Endothelial cell of umbilical vein (primary cell): ENCODE measurements at regions not wholly inside any gene's neighbourhood (a gene's known extent, or its start where the extent isn't known, plus 50 kb on each side); places are given as distances from the start of the nearest gene placed in this dataset.

Experiments used
- BruUV-seq: library from RNA; stranded (reverse); fragments of 400-500 nt; replicated peaks from 2 replicates; lab custom pipeline; 2021; lab: Mats Ljungman, UMichigan
- CTCF ChIA-PET: fragments of 300-600, 350-600 bp; sonication (Branson Sonifier 250); formaldehyde crosslinking; loops from one replicate; lab custom pipeline; 2021; ENCODE audit warnings: antibody characterized with exemption, inconsistent platforms; lab: Charles Lee
- POLR2A ChIA-PET: fragments of 300-600, 350-600 bp; sonication (Branson Sonifier 250); formaldehyde crosslinking; loops from one replicate; lab custom pipeline; 2021; ENCODE audit warnings: antibody characterized with exemption, inconsistent platforms; lab: Charles Lee
- DNase-seq: peaks from one replicate; pipeline ENCODE4 v3.0.0-alpha.2; 2011; ENCODE audit warnings: low read depth, low spot score
- FAIRE-seq: peaks from 2 replicates; lab custom pipeline; 2011; peaks lifted over from hg19 to GRCh38; lab: Jason Lieb, UNC
- H2AFZ ChIP-seq: 2 replicates; pipeline ENCODE4 v1.6.0; 2012; ENCODE audit warnings: low read depth, low read length, control low read depth, inconsistent platforms
- H3K27ac ChIP-seq: 2 replicates; pipeline ENCODE4 v1.5.1; 2011; ENCODE audit warnings: low read depth, mild to moderate bottlenecking, control low read depth, low read length, moderate library complexity; ENCODE audit not compliant: insufficient read depth
- H3K27me3 ChIP-seq, 2 experiments: 2 replicates each; pipeline versions ENCODE4 v1.6.0 to v1.6.1; 2011; ENCODE audit warnings: low read length in 2 of 2, mixed read lengths in 1 of 2; ENCODE audit not compliant: control insufficient read depth in 2 of 2, insufficient read depth in 2 of 2
- H3K36me3 ChIP-seq, 2 experiments: 2 replicates in 1 of 2; 3 replicates in 1 of 2; pipeline ENCODE4 v1.5.1; 2011; ENCODE audit warnings: low read length in 2 of 2, mild to moderate bottlenecking in 1 of 2, moderate library complexity in 1 of 2; ENCODE audit not compliant: control insufficient read depth in 2 of 2, insufficient read depth in 2 of 2; ENCODE audit errors: extremely low read depth in 1 of 2
- H3K4me1 ChIP-seq: 3 replicates; pipeline ENCODE4 v1.5.1; 2011; ENCODE audit warnings: mild to moderate bottlenecking, low read length; ENCODE audit not compliant: control insufficient read depth, insufficient read depth; ENCODE audit errors: extremely low read depth
- H3K4me2 ChIP-seq: 2 replicates; pipeline ENCODE4 v1.6.1; 2011; ENCODE audit warnings: low read length, control low read depth, mixed read lengths; ENCODE audit not compliant: insufficient read depth
- H3K4me3 ChIP-seq, 3 experiments: fragments of 200-600 bp in 1 of 3; sonication (generic), shearing (Covaris generic) in 1 of 3; replicated peaks in 1 of 3; 2 replicates each; pipeline ENCODE4 v1.5.1; 2011 to 2016; ENCODE audit warnings: control low read depth in 3 of 3, low read length in 3 of 3, mild to moderate bottlenecking in 2 of 3, inconsistent platforms in 1 of 3, low read depth in 1 of 3, moderate library complexity in 1 of 3; ENCODE audit not compliant: insufficient read depth in 1 of 3
- H3K79me2 ChIP-seq: 2 replicates; pipeline ENCODE4 v1.6.0; 2012; ENCODE audit warnings: low read length, inconsistent platforms; ENCODE audit not compliant: control insufficient read depth, insufficient read depth
- H3K9ac ChIP-seq: replicated peaks from 2 replicates; pipeline ENCODE3; 2011; ENCODE audit warnings: low read length, control low read depth; ENCODE audit not compliant: insufficient read depth; ENCODE audit errors: extremely low read depth
- H3K9me1 ChIP-seq: replicated peaks from 3 replicates; pipeline ENCODE4 v1.6.0; 2011; ENCODE audit warnings: mild to moderate bottlenecking, low read length; ENCODE audit not compliant: control insufficient read depth, insufficient read depth; ENCODE audit errors: extremely low read depth
- H3K9me3 ChIP-seq: replicated peaks from 2 replicates; pipeline ENCODE4 v1.5.1; 2012; ENCODE audit warnings: low read length, inconsistent platforms; ENCODE audit not compliant: control insufficient read depth, insufficient read depth
- H4K20me1 ChIP-seq: replicated peaks from 2 replicates; pipeline ENCODE3; 2011; ENCODE audit warnings: mild to moderate bottlenecking, low read length; ENCODE audit not compliant: control insufficient read depth, insufficient read depth; ENCODE audit errors: extremely low read depth
- EZH2 ChIP-seq: IDR thresholded peaks from 2 replicates; pipeline ENCODE4 v1.6.1; 2012; ENCODE audit warnings: borderline replicate concordance, low read depth, mild to moderate bottlenecking, moderate library complexity, low read length, inconsistent platforms; ENCODE audit not compliant: severe bottlenecking
- FOS ChIP-seq: IDR thresholded peaks from 2 replicates; pipeline ENCODE4 v1.6.1; 2011; ENCODE audit warnings: mild to moderate bottlenecking, low read length, moderate library complexity, borderline replicate concordance; ENCODE audit not compliant: insufficient read depth
- GATA2 ChIP-seq: IDR thresholded peaks from 2 replicates; pipeline ENCODE4 v1.7.0; 2011; ENCODE audit warnings: low read depth, mild to moderate bottlenecking, moderate library complexity, mixed read lengths, low read length; ENCODE audit not compliant: insufficient read length, insufficient read depth
- JUN ChIP-seq: IDR thresholded peaks from 2 replicates; pipeline ENCODE4 v1.6.1; 2011; ENCODE audit warnings: borderline replicate concordance, low read depth; ENCODE audit not compliant: insufficient read length, insufficient read depth
- MYC ChIP-seq: IDR thresholded peaks from one replicate; pipeline ENCODE4 v1.6.1; 2011; ENCODE audit warnings: mild to moderate bottlenecking, low read depth, low read length
- POLR2A ChIP-seq: IDR thresholded peaks from 2 replicates; pipeline ENCODE4 v1.6.1; 2012; ENCODE audit warnings: low read depth, mild to moderate bottlenecking, control low read depth, low read length
- POLR2AphosphoS5 ChIP-seq: IDR thresholded peaks from 2 replicates; pipeline ENCODE4 v1.6.1; 2012; ENCODE audit warnings: low read depth, mild to moderate bottlenecking, control low read depth, low read length, moderate library complexity; ENCODE audit not compliant: insufficient read depth
- dilution Hi-C: fragments of 300-500 bp; cut with MboI; formaldehyde crosslinking; loops from one replicate; pipeline ENCODE4 v1.15.0; 2019; ENCODE audit warnings: low sequenced_read_pairs; ENCODE audit not compliant: extremely low pct_ligation_motif_present
- intact Hi-C: fragments of 100-400 bp; cut with micrococcal nuclease; formaldehyde crosslinking; loops from one replicate; pipeline ENCODE4 v1.10.0; 2022
- TF ChIP-seq, protein P1 (sequence below): IDR thresholded peaks from 2 replicates; pipeline ENCODE4 v1.6.1; 2011; ENCODE audit not compliant: insufficient read depth, insufficient read length
- TF ChIP-seq, protein P2 (sequence below), 2 donors: IDR thresholded peaks; 1 replicate in 1 of 2; 2 replicates in 1 of 2; pipeline ENCODE4 v1.5.1; 2011; ENCODE audit warnings: low read length in 2 of 2, mild to moderate bottlenecking in 2 of 2, moderate library complexity in 2 of 2, control low read depth in 1 of 2, inconsistent platforms in 1 of 2, low read depth in 1 of 2; ENCODE audit not compliant: insufficient read depth in 1 of 2; ENCODE audit errors: extremely low read depth in 1 of 2

DNA sequence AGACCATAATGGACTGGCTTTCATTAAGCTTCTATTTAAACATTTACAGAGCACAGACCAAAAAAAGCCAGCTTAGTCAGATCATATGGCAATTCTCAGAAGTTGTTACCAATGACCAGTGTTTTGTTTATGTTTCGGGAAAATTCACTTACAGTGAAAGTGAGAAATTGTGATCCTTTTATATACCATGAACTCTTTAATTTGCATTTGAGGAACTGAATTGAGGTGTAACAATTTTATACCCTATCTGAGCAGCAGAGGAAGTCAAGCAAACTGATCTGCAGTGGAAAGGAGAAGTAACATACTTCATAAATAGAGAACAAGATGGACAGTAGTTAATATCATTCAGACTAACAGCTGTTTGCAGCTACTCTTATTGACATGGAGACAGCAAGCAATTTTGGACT is 97.1 kb downstream of the TMA16 start:
- DNase-seq (no peak), FAIRE-seq (no peak)
- Histone ChIP-seq H3K27me3 (no peaks in the 10 kb centered on the region), H3K4me3 (no peak overlapping the region), H3K27ac (no peak overlapping the region), H3K9ac (no peak overlapping the region), H3K36me3 (no peaks in the 10 kb centered on the region), H3K4me2 (no peak overlapping the region), H3K9me1 (no peaks in the 10 kb centered on the region), H3K4me1 (no peaks in the 10 kb centered on the region), H2AFZ (no peak overlapping the region), H4K20me1 (no peaks in the 10 kb centered on the region), H3K9me3 (no peaks in the 10 kb centered on the region), H3K79me2 (no peaks in the 10 kb centered on the region)
- intact Hi-C loops (no loop called here), dilution Hi-C loops (no loop called here)
- POLR2A ChIA-PET: no interaction called here
- BruUV-seq: no TSS peak
- no peak for TF ChIP-seq MYC
- no peak for TF ChIP-seq EZH2
- CTCF ChIA-PET: no interaction called here

DNA sequence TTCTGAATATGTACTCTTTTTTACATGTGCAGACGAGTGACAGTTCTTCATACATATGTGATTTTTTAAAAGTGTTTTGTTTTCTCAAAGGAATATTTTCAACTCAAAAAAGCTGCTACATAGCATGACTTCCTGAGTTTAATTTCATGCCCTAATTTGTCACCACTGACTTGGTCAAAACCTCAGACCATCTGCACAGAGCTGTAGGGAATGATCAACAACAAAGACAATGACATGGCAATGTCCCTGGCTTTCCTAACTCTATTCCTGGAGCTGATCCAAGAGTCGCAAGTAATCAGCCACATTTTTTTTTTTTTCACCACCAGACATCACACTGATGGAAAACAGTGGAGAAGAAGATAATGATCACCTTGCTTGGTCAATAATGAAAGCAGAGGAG is 97.7 kb downstream of the TMA16 start:
- no peaks in the 10 kb centered on the region for H4K20me1 ChIP-seq
- intact Hi-C loops (no loop called here), dilution Hi-C loops (no loop called here)
- H3K36me3 ChIP-seq: no peaks in the 10 kb centered on the region
- POLR2A ChIA-PET: no interaction called here
- no TSS peak for BruUV-seq
- no peak overlapping the region for H3K4me3 ChIP-seq
- H3K9ac ChIP-seq: no peak overlapping the region
- CTCF ChIA-PET: no interaction called here
- no peak overlapping the region for H2AFZ ChIP-seq
- no peaks in the 10 kb centered on the region for H3K9me1 ChIP-seq
- TF ChIP-seq POLR2AphosphoS5: no peak
- TF ChIP-seq, protein P1, sequence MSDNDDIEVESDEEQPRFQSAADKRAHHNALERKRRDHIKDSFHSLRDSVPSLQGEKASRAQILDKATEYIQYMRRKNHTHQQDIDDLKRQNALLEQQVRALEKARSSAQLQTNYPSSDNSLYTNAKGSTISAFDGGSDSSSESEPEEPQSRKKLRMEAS: no peak
- TF ChIP-seq GATA2: no peak
- no peak for TF ChIP-seq JUN
- no peak for TF ChIP-seq MYC
- no peak for TF ChIP-seq POLR2A
- TF ChIP-seq EZH2: no peak
- TF ChIP-seq, protein P2, sequence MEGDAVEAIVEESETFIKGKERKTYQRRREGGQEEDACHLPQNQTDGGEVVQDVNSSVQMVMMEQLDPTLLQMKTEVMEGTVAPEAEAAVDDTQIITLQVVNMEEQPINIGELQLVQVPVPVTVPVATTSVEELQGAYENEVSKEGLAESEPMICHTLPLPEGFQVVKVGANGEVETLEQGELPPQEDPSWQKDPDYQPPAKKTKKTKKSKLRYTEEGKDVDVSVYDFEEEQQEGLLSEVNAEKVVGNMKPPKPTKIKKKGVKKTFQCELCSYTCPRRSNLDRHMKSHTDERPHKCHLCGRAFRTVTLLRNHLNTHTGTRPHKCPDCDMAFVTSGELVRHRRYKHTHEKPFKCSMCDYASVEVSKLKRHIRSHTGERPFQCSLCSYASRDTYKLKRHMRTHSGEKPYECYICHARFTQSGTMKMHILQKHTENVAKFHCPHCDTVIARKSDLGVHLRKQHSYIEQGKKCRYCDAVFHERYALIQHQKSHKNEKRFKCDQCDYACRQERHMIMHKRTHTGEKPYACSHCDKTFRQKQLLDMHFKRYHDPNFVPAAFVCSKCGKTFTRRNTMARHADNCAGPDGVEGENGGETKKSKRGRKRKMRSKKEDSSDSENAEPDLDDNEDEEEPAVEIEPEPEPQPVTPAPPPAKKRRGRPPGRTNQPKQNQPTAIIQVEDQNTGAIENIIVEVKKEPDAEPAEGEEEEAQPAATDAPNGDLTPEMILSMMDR (IDR thresholded peaks at IDR 0.05; ENCODE audit: extremely low read depth in 1 of 2, insufficient read depth in 1 of 2, low read depth in 1 of 2, low read length in 2 of 2): no peak
- no peak for TF ChIP-seq FOS
- no peak overlapping the region for H3K4me2 ChIP-seq
- FAIRE-seq (no peak), DNase-seq (no peak)
- H3K9me3 ChIP-seq: no peaks in the 10 kb centered on the region
- no peaks in the 10 kb centered on the region for H3K4me1 ChIP-seq
- no peaks in the 10 kb centered on the region for H3K79me2 ChIP-seq
- H3K27ac ChIP-seq: no peak overlapping the region
- no peaks in the 10 kb centered on the region for H3K27me3 ChIP-seq
